Activated CD4-positive, alpha-beta T cell treated with anti-CD3 and anti-CD28 coated beads for 4 hours (primary cell): ENCODE measurements at regions not wholly inside any gene's neighbourhood (a gene's known extent, or its start where the extent isn't known, plus 50 kb on each side); places are given as distances from the start of the nearest gene placed in this dataset.
"Not testable (repeated sequence)": the region's sequence is repeated elsewhere in the genome, so short reads cannot be mapped to it uniquely, and the experiment has no call there.

Experiments used
- DNase-seq, 2 donors: peaks; one replicate each; pipeline ENCODE4 v3.0.0-alpha.2; 2020

DNA sequence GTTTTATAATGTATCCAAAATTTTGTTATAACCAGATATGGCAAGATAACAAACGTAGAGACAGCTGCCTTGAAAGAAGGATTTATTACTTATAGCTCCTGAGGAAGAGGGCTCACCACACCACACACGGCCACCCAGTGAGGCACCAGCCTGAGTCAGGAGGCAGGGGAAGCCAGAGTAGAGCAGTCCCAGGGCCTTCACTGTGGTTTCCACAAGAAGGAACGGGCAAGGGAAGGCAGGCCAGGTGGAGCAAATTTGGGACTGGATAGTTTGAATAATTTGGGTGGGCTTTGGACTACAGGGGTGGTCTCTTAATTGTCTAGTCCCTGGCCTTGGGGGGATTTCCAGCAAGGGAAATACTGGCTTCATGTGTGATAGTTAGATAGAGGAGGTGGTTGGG is 72.5 kb downstream of the RRAGC start:
- DNase-seq: no peak

DNA sequence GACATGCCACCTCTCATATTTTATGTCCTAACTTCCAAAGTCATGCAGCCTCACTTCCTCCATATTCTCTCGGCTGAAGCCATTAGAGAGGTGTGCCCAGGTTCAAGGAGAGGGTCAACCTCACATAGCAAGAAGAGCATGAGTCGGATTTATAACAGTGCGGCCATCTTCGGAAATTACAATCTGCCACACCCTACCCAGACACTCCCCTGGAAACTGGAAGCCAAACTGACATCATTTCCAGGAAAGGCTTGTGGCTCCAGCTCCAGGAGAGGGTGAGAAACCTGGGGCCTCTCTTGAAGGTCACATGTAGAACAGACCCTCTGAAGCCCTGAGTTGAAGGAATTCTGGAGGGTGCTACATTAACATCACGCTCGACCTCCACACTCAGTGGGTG is 73.5 kb downstream of the RRAGC start:
- no peak for DNase-seq

DNA sequence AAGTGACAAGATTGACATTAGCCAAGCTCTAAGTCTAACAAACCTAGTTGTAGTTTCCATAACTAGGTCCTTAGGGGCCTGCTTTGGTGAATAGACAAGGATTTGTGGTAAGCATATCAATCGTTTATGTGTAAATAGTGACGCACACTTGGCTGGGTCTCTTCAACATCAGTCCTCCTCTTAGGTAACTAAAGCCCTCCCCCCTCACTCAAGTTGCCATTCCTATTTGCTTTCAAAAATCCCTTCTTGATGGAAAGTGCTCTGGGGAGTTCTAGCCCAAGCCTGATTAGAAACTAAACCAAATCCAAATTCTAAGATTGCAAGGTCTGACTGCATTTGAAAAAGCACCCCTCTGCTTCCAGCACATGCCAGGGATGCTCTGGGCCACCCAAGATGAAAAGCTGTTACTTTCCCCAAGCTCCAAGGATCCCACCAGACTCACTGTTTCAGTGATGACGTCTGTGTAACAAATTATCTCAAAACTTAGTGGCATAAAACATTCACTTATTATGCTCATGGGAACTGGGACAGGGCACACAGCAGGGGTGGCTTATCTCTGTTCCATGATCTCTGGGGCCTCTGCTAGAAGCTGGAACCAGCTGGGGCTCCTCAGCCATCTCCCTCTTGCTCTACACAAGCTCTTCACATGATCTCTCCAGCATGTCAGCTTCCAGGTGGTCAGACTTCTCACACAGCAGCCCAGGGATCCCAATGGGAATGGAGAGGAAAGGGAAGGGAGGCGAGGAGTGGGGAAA is 74.1 kb downstream of the RRAGC start:
- no peak for DNase-seq

DNA sequence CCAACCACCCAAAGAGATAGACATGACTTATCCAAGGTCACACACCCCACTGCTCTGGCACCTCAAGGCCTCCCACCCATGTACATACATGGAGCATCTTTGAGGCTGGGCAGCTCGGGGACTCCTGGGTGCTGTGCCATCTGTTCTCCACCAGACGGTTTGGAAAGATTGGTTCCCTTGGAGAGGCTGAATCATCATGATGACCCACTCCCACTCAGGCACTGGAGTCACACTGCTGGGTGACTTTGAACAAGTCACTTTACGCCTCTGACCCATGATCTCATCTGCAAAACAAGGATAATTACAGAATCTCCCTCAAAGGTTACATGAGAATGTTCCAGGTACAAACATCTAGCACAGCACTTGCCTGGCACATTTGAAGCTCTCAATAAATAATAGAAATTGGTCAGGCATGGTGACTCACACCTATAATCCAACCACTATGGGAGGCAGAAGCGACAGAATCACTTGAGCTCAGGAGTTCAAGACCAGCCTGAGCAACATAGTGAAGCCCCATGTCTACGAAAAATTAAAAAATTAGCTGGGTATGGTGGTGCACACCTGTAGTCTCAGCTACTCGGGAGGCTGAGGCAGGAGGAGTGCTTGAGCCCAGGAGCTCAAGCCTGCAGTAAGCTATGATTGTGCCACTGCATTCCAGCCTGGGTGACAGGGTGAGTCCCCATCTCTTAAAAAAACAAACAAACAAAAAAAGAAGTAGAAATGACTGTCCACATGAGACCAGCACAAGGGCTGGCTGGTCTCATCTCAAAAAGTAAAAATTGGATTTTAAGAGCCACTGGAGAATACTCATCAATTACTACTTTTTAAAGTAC is 74.9 kb downstream of the RRAGC start:
- no peak for DNase-seq

DNA sequence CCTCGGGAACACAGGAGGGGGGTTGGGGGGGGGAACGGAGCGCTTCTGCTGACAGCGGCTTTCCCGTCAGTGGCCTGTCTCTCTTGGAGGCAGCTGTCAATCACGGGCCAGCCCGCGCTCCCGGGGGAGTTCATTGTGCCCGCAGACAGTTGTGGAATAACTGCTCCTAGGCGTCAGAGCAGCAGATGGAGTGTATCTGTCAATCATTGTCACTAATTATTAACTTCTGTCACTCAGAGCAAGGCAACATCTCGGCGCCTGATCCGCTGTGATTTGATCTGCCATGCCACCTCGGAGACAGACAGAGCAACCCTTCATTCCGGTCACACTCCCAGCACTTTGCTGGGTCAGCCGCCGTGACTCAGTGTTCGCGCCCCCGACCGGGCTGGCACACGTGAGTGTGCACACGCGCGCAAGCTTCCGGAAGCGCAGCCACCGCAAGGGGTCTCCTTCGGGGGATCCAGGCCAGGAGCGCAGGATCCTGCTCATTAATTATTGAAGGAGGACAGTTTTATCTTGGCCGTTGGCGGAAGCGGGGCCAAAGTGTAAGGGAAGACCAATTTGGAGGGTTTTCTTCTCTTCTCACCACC is 75.8 kb downstream of the RRAGC start:
- DNase-seq: no peak

DNA sequence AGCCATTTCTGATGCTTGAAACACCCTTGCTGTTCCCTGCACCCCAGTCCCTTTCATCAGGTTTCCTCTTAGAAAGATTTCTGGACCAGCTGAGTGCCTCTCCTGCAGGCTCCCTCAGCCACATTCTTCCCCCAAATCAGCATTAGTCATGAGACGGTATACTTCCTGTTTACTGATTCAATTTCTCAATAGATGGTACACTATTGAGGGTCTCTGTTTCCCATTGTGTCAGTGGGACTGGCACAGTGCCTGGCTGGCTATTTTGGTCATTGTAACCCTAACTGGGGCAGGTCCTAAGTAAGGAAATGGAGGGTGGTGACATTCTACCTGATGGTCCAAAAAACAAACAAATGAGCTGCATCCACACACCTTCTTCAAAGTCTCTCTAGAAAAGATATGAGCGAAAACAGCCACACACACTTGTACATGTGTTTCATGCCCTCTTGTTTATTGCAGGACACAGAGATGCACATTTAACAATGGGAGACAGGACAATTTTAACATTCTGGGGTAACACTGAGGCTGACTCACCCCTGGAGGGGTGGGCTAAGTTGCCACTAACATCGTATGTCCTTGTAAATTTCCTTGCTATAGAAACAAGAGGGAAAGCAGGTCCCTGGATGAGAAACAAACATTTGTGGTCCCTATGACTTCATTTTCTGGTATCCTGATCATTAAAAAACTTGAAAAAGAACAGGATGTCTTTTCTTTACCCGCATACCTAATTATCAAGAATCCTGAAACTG is 77.5 kb downstream of the RRAGC start:
- DNase-seq: no peak

DNA sequence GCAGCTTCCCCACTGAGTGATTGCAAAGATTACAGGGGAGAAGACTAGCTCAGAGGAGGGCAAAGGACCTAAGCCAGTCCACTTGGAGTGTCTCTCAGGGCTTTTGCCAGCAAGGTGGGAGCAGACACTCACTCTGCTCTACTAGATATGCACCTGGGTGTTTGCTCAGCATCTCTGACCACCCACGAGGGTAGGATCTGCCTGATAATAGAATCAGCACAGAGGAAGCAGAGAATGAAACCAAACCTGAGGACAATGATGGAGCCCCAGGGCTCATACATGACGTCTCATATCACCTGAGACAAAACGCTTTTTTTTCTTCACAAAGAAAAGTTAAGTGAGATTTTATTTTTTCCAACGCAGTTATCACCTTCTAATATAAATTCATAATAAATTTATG is 79.4 kb downstream of the RRAGC start:
- no peak for DNase-seq

DNA sequence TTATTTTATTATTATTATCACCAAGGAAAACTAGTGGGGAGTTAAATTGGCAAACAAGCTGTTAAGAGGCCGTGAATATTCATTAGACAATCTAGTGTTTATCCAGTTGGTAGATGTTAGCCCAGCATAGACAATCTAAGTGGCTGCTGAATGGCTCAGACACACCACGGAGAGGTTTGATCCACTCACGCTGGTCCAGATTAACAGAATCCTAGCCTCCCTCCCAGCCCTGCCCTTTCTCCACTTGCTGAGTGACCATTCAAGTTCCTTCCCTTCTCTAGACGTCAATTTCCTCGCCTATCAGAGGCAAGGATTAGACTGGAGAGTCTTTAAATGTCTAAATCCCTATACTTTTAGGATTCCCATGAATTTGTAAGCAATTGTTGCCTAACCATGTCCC is 80.1 kb downstream of the RRAGC start:
- DNase-seq: no peak

DNA sequence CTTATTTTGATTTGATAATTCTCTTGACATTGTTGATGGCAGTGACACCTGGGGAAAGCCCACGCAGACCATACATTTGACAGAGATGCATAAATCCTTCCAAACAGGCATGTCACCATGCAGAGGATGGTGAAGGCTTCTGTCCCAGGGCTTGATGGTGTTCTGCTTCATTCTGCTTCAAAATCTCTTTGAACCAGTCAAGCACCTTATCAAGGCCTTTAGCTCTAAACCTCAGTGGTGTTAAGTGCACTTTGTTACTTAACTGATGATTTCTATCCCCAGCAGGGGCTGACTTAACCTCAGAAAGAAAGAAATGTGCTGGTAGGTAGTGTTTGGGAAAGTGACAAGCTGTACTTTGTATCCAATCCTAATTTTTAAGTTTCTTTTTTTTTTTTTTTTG is 81.1 kb downstream of the RRAGC start:
- no peak for DNase-seq

DNA sequence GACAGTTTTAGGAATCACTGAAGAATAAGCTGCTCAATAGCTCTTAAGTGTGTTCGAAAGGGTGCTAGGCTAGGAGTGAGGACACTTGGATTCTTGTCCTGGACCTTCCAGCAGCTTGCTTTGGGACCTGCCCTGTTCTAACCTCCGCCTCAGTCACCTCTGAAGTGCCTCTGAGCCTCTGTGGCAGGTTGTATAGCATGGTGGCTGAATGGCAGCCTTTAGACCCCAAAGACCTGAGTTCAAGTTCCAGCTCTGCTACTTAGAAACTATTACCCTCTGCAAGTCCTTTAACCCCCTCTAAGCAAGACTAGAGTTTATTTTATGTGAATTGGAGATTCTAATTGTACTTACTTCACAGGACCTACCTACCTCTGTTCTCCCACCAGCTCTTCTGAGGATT is 81.5 kb downstream of the RRAGC start:
- DNase-seq: no peak

DNA sequence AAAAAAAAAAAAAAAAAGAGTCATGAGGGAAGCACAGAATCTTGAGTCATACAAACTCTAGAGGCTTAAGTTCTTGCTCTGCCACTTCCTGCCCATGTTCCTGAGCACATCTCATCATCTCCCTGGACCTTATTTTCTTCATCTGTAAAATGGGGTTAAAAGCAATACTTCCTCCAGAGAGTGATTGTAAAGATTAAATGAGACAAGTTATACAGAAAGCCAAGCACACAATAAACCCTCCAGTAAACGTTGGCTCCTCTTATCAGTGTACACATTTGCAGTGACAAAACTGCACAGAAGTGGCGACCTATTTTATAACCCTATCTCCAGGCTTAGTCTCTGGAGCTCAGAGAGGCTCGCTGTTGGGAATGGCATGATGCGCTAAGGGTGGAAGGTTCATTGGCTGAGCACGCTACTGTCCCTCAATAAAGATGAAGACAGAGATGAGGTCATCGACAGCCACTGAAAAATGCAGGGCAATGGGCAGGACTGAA is 82.1 kb downstream of the RRAGC start:
- no peak for DNase-seq

DNA sequence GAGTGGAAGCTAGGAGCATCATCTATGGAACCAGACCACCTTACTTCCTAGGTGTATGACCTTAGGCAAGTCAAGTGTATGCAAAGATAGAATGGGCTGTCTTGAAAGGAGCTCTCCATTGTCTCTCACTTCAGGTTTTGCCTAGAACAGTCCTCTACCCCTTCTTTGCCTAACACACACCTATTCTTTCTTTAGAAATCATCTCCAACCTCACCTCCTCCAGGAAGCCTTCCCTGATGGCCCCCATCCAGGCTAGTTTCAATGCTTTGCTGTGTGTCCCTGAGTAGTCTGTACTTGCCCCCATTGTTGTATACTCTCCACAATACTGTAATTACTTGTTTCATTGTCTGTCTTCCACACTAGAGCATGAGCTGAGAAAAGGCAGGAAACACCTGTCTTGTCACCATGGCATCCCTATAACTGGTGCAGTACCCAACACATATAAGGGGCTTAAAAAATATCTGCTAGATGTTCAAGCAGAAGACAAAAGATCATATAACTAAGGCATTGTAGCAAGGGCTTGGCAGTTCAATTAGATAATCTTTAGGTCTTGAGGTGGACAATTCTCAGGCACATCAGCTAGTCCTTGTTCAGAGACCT is 83.0 kb downstream of the RRAGC start:
- DNase-seq: no peak

DNA sequence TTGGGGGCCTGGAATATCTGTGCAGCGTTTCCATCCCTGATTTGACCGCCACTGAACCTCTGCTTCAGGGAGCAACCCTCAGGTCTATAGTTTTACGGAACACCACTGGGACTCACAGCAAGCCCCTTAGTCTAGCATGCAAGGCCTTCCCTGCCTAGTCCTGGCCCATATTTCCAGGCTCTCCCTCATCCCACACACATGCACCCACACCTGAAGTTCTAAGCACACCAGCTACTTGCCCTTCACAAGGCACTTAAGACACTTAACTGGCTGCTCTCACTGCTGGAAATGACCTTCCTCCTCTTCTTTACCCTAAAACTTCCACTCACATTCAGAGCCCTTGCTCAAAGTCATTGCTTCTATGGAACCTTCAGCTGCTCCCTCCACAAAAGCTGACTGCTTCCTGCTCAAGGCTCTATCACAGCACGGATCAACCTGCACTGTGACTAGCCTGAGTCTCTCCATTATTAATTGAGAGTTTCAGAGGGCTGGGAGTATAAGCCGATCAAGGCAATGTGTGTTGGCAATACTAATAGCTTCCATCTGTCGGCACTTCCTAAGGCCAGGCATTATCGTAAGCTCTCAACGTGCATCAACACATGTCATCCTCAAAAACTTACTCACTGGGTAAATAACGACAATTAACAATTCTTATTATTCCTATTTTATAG is 84.3 kb downstream of the RRAGC start:
- DNase-seq: no peak

DNA sequence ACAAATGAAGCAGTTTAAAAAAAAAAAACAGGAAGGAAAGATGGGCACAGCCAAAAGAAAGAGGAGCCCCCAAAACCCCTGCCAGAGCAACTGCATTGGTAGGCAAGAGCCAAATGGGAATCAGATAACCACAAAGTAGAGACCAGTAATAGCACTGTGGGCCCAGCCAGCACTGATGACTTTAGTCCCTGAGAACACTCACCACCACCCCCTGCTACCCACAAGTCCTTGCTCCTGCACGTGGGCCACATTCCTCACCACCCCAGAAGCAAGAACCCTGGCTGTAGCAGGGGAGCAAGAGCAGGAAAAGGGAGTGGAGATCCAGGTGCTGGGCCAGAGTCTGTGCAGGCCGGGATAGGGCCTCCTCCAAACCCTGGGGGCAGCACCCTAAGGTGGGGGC is 86.1 kb downstream of the RRAGC start:
- no peak for DNase-seq

DNA sequence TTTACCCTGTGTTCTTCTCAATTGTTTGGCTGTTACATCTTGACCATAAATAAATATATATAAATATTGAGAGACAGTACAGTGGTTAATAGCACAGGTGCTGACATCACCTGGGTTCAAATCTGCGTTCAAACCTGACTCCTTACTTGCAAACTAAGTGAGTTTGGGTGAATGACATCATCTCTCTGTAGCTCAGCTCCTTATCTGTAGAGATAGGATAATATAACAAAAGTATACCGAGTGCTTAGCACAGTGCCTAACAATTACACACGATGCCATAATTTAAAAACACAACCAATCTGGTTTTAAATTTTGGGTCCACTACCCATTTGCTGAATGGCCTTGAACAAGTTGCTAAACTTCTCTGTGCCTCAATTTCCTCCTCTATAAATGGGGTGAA is 86.6 kb downstream of the RRAGC start:
- no peak for DNase-seq

DNA sequence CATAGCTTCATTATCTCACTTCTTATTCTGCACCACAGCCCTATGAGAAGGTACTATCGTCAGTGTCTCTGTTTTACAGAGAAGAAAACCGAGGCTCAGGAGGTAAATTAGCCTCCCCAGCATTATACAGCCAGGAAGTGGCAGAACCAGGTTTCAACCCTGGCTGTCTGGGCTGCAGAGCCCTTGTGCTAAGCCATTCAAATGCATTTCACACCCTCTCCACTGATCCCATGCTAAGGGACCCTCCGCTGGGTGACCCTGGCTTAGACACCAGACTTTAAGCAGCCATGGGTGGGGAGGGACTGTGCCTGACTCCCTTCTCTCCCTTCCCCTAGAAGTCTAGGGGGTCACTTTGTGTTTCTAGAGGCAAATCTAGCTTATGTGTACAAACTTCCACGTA is 87.5 kb downstream of the RRAGC start:
- no peak for DNase-seq

DNA sequence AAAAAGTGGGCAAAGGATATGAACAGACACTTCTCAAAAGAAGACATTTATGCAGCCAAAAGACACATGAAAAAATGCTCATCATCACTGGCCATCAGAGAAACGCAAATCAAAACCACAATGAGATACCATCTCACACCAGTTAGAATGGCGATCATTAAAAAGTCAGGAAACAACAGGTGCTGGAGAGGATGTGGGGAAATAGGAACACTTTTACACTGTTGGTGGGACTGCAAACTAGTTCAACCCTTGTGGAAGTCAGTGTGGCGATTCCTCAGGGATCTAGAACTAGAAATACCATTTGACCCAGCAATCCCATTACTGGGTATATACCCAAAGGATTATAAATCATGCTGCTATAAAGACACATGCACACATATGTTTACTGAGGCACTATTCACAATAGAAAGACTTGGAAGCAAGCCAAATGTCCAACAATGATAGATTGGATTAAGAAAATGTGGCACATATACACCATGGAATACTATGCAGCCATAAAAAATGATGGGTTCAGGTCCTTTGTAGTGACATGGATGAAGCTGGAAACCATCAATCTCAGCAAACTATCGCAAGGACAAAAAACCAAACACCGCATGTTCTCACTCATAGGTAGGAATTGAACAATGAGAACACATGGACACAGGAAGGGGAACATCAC is 88.9 kb downstream of the RRAGC start:
- DNase-seq: not testable (repeated sequence)

DNA sequence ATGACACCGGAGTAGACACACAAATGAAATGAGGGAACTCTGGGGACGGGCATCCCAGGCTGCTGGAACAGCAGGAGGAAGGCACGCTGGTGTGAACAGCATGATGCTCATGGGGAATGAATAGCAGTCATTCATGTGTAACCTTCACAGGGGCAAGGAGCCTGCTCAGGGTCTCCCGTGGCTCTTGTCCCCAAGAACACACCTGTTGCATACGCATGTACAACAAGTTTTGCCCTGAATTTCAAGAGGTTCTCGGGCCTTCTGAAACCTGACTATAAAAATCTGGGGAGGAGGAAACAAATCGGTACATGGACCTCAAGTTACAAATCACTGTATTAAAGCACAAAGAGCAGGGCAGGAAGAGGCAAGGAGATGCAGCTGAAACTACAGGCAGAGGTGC is 93.4 kb downstream of the RRAGC start:
- DNase-seq: no peak

DNA sequence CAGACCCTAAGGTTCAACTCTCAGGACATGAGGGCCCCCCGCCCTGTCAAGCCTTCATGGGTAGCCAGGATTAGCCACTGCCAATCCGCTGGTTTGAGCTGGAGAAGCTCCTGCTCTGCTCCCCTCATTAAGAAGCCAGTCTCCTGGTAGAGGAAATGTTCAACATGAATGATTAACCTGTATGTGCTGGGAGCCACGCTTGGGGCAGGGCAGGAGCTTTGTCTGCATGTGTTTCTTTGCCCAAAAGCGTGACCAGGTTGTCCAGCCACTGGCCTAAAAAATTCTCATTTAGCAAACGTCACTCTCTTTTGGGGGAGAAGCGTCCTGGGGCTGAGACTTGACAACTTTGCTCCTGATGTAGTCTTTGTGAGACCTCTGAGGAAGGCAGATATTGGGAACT is 96.5 kb downstream of the RRAGC start:
- DNase-seq: no peak

DNA sequence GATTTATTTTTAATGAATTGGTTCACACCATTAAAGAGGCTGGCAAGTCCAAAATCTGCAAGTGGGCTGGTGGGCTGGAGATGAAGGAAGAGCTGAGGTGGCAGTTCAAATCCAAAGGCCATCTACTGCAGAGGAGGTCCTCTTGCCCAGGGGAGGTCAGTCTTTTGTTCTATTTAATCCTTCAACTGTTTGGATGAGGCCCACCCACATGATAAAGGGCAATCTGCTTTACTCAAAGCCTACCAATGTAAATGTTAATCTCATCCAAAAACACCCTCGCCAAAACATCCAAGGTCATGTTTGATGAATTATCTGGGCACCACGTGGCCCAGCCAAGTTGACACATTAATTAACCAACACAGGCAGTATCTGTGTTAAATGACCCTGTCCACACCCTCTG is 99.0 kb downstream of the RRAGC start:
- DNase-seq: no peak

DNA sequence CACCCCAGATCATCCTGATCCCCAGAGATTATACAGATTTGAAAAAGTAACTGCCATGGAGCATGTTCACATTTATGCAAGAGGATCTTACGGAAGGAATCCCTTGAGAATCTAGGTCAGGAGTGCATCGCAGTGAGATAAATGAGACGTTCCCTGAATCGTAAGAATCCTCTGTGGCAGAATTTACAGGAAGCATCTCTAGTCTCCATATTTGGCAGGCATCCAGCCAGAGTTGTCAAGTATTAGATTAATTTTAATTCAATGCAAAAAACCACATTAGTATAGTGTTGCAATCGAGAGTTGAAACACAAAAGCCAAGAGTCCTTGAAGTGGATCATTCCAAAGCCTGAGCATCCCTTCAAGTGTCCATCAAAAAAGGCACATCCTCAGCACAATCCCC is 100.8 kb downstream of the RRAGC start:
- DNase-seq: no peak
